ENCODE measurements at regions not wholly inside any gene's neighbourhood (a gene's known extent, or its start where the extent isn't known, plus 50 kb on each side); places are given as distances from the start of the nearest gene placed in this dataset.

GRCh38 chr10:35758076-35758475 is 116.0 kb upstream of the FZD8 start:
- no peak for DNase-seq

GRCh38 chr10:35754519-35754918 is 112.4 kb upstream of the FZD8 start:
- DNase-seq, result no peak

- DNase-seq, result no peak
These were observed 110.7 kb upstream of the FZD8 start for GRCh38 chr10:35752469-35753461.

GRCh38 chr10:35751347-35751746 is 109.3 kb upstream of the FZD8 start:
- DNase-seq, result no peak

GRCh38 chr10:35749230-35749629 is 107.1 kb upstream of the FZD8 start:
- no peak for DNase-seq

- DNase-seq, result no peak
These were observed 103.7 kb upstream of the FZD8 start for GRCh38 chr10:35745617-35746403.

GRCh38 chr10:35743851-35744250 is 101.8 kb upstream of the FZD8 start:
- no peak for DNase-seq

- DNase-seq, result no peak
These were observed 101.3 kb upstream of the FZD8 start for GRCh38 chr10:35743351-35743750.

GRCh38 chr10:35739998-35740397 is 97.9 kb upstream of the FZD8 start:
- DNase-seq, result no peak

GRCh38 chr10:35735412-35735811 is 93.3 kb upstream of the FZD8 start:
- no peak for DNase-seq

- no peak for DNase-seq
These were observed 89.7 kb upstream of the FZD8 start for GRCh38 chr10:35731828-35732227.

- no peak for DNase-seq
These were observed 86.2 kb upstream of the FZD8 start for GRCh38 chr10:35728341-35728740.

GRCh38 chr10:35726846-35727245 is 84.8 kb upstream of the FZD8 start:
- no peak for DNase-seq

GRCh38 chr10:35723992-35724391 is 81.9 kb upstream of the FZD8 start:
- DNase-seq, result no peak

- no peak for DNase-seq
These were observed 81.0 kb upstream of the FZD8 start for GRCh38 chr10:35723059-35723458.

GRCh38 chr10:35722636-35723035 is 80.5 kb upstream of the FZD8 start:
- no peak for DNase-seq

- no peak for DNase-seq
These were observed 80.1 kb upstream of the FZD8 start for GRCh38 chr10:35722226-35722625.

- DNase-seq, result no peak
These were observed 78.3 kb upstream of the FZD8 start for GRCh38 chr10:35720366-35720765.

GRCh38 chr10:35716776-35717175 is 74.7 kb upstream of the FZD8 start:
- no peak for DNase-seq

GRCh38 chr10:35712486-35712885 is 70.4 kb upstream of the FZD8 start:
- DNase-seq, result no peak

GRCh38 chr10:35711615-35712411 is 69.7 kb upstream of the FZD8 start:
- DNase-seq, result no peak

GRCh38 chr10:35707642-35708425 is 65.7 kb upstream of the FZD8 start:
- DNase-seq, result no peak

Measured in SW 1271 (cell line).